H1 (cell line): ENCODE measurements at regions not wholly inside any gene's neighbourhood (a gene's known extent, or its start where the extent isn't known, plus 50 kb on each side); places are given as distances from the start of the nearest gene placed in this dataset.

ENCODE experiments used
- CTCF ChIA-PET: fragments of 300-600 bp; sonication (Branson Sonifier 250); formaldehyde crosslinking; loops from one replicate; lab custom pipeline; 2021; ENCODE audit not compliant: partially characterized antibody; lab: Charles Lee
- POLR2A ChIA-PET: fragments of 300-600 bp; sonication (Branson Sonifier 250); formaldehyde crosslinking; loops from one replicate; lab custom pipeline; 2021; ENCODE audit warnings: inconsistent platforms; ENCODE audit not compliant: partially characterized antibody; lab: Charles Lee
- DNase-seq, 2 experiments: peaks; one replicate each; pipeline versions ENCODE4 v3.0.0 to v3.0.0-alpha.2; 2010 to 2022; ENCODE audit warnings: low spot score in 2 of 2, low read depth in 1 of 2, mixed read lengths in 1 of 2
- FAIRE-seq: peaks from 2 replicates; lab custom pipeline; 2011; peaks lifted over from hg19 to GRCh38; lab: Jason Lieb, UNC
- H2AFZ ChIP-seq: 2 replicates; pipeline ENCODE4 v1.8.1; 2012; ENCODE audit warnings: low read length, inconsistent platforms
- H2AK5ac ChIP-seq: 2 replicates; pipeline ENCODE4 v1.6.1; 2013; ENCODE audit warnings: low read depth, low read length
- H2BK120ac ChIP-seq: replicated peaks from 2 replicates; pipeline ENCODE3; 2013; ENCODE audit warnings: low read depth, low read length, inconsistent platforms
- H2BK12ac ChIP-seq: 2 replicates; pipeline ENCODE4 v1.6.1; 2013; ENCODE audit warnings: low read depth, low read length
- H2BK15ac ChIP-seq: 2 replicates; pipeline ENCODE4 v1.6.1; 2013; ENCODE audit warnings: low read length
- H2BK20ac ChIP-seq: 2 replicates; pipeline ENCODE4 v1.6.1; 2013; ENCODE audit warnings: low read length
- H2BK5ac ChIP-seq: 2 replicates; pipeline ENCODE4 v1.6.1; 2013; ENCODE audit warnings: low read depth, low read length
- H3K14ac ChIP-seq: 2 replicates; pipeline ENCODE4 v1.6.1; 2013; ENCODE audit warnings: inconsistent platforms; ENCODE audit not compliant: insufficient read length
- H3K18ac ChIP-seq: 2 replicates; pipeline ENCODE4 v1.6.1; 2013; ENCODE audit warnings: low read length; ENCODE audit errors: extremely low read depth
- H3K23ac ChIP-seq: 2 replicates; pipeline ENCODE4 v1.6.1; 2013; ENCODE audit warnings: inconsistent platforms; ENCODE audit not compliant: insufficient read length
- H3K23me2 ChIP-seq: 2 replicates; pipeline ENCODE4 v1.6.1; 2013; ENCODE audit warnings: low read depth, low read length
- H3K27ac ChIP-seq: 2 replicates; pipeline ENCODE4 v1.6.1; 2011; ENCODE audit warnings: low read depth, low read length, inconsistent platforms
- H3K27me3 ChIP-seq, 4 experiments: replicated peaks in 1 of 4; 1 replicate in 1 of 4; 2 replicates in 3 of 4; pipeline versions ENCODE4 v1.6.1 to v1.8.1; 2011 to 2013; ENCODE audit warnings: low read length in 3 of 4, mild to moderate bottlenecking in 3 of 4, inconsistent platforms in 2 of 4, mixed read lengths in 2 of 4, moderate library complexity in 1 of 4; ENCODE audit not compliant: control insufficient read depth in 3 of 4, insufficient read depth in 3 of 4; ENCODE audit errors: extremely low read depth in 1 of 4
- H3K36me3 ChIP-seq, 4 experiments: 2 replicates each; pipeline versions ENCODE4 v1.6.1 to v1.8.1; 2011 to 2013; ENCODE audit warnings: mild to moderate bottlenecking in 4 of 4, low read length in 3 of 4, moderate library complexity in 2 of 4, control low read depth in 1 of 4, inconsistent platforms in 1 of 4; ENCODE audit not compliant: insufficient read depth in 4 of 4, control insufficient read depth in 2 of 4
- H3K4ac ChIP-seq: replicated peaks from 2 replicates; pipeline ENCODE3; 2013; ENCODE audit warnings: low read length, low read depth, mixed read lengths, inconsistent platforms; ENCODE audit not compliant: insufficient read length
- H3K4me1 ChIP-seq, 4 experiments: replicated peaks in 1 of 4; 1 replicate in 1 of 4; 2 replicates in 3 of 4; pipeline versions ENCODE4 v1.6.1 to v1.8.1; 2011 to 2013; ENCODE audit warnings: low read length in 3 of 4, inconsistent platforms in 2 of 4, mixed read lengths in 1 of 4; ENCODE audit not compliant: insufficient read depth in 4 of 4, control insufficient read depth in 3 of 4
- H3K4me2 ChIP-seq, 2 experiments: 2 replicates each; pipeline versions ENCODE4 v1.6.1 to v1.8.1; 2011 to 2013; ENCODE audit warnings: low read depth in 2 of 2, low read length in 2 of 2, control low read depth in 1 of 2, inconsistent platforms in 1 of 2, mild to moderate bottlenecking in 1 of 2; ENCODE audit not compliant: insufficient read depth in 1 of 2
- H3K4me3 ChIP-seq, 4 experiments: fragments of 200-600, 300-600 bp in 1 of 4; sonication (generic), shearing (Covaris generic), sonication (Bioruptor Twin) in 1 of 4; 2 replicates each; pipeline versions ENCODE4 v1.5.1 to v1.8.1; 2011 to 2016; ENCODE audit warnings: low read length in 4 of 4, low read depth in 3 of 4, control low read depth in 2 of 4, inconsistent platforms in 2 of 4, mild to moderate bottlenecking in 2 of 4, mixed read lengths in 1 of 4, moderate library complexity in 1 of 4; ENCODE audit not compliant: insufficient read depth in 2 of 4; ENCODE audit errors: extremely low read depth in 1 of 4
- H3K56ac ChIP-seq: replicated peaks from 2 replicates; pipeline ENCODE3; 2013; ENCODE audit warnings: low read depth, mild to moderate bottlenecking, mixed read lengths, low read length, inconsistent platforms; ENCODE audit not compliant: insufficient read length
- H3K79me1 ChIP-seq: 2 replicates; pipeline ENCODE4 v1.6.1; 2013; ENCODE audit warnings: low read depth, low read length, control low read depth
- H3K79me2 ChIP-seq, 2 experiments: 2 replicates each; pipeline versions ENCODE4 v1.6.1 to v1.8.1; 2012 to 2013; ENCODE audit warnings: low read length in 2 of 2, mild to moderate bottlenecking in 2 of 2, inconsistent platforms in 1 of 2; ENCODE audit not compliant: insufficient read depth in 2 of 2, control insufficient read depth in 1 of 2
- H3K9ac ChIP-seq, 4 experiments: replicated peaks in 1 of 4; 1 replicate in 1 of 4; 2 replicates in 3 of 4; pipeline versions ENCODE4 v1.6.1 to v1.8.1; 2011 to 2013; ENCODE audit warnings: low read depth in 3 of 4, low read length in 3 of 4, control low read depth in 2 of 4, mild to moderate bottlenecking in 2 of 4, moderate library complexity in 2 of 4, inconsistent platforms in 1 of 4; ENCODE audit errors: extremely low read depth in 1 of 4
- H3K9me3 ChIP-seq, 2 experiments: 2 replicates each; pipeline versions ENCODE4 v1.6.1 to v1.8.1; 2012 to 2013; ENCODE audit warnings: mild to moderate bottlenecking in 2 of 2, moderate library complexity in 2 of 2, control low read depth in 1 of 2, inconsistent platforms in 1 of 2, low read depth in 1 of 2, low read length in 1 of 2, mixed read lengths in 1 of 2; ENCODE audit not compliant: insufficient read depth in 2 of 2
- H4K20me1 ChIP-seq, 2 experiments: replicated peaks in 1 of 2; 2 replicates each; pipeline versions ENCODE3 to v1.8.1; 2011 to 2013; ENCODE audit warnings: inconsistent platforms in 2 of 2, low read length in 2 of 2, mild to moderate bottlenecking in 1 of 2; ENCODE audit not compliant: insufficient read depth in 2 of 2, control insufficient read depth in 1 of 2
- H4K5ac ChIP-seq: 2 replicates; pipeline ENCODE4 v1.6.1; 2013; ENCODE audit warnings: low read length, low read depth, mixed read lengths, inconsistent platforms; ENCODE audit not compliant: insufficient read length
- H4K8ac ChIP-seq: 2 replicates; pipeline ENCODE4 v1.8.0; 2013; ENCODE audit warnings: mild to moderate bottlenecking, moderate library complexity, low read length, inconsistent platforms; ENCODE audit not compliant: insufficient read depth; ENCODE audit errors: extremely low read depth
- H4K91ac ChIP-seq: replicated peaks from 2 replicates; pipeline ENCODE3; 2013; ENCODE audit warnings: low read length, mixed read lengths, inconsistent platforms; ENCODE audit not compliant: insufficient read length
- CEBPB ChIP-seq: IDR thresholded peaks from 2 replicates; pipeline ENCODE4 v1.6.1; 2012; ENCODE audit warnings: low read depth, low read length
- NANOG ChIP-seq: IDR thresholded peaks from 2 replicates; pipeline ENCODE4 v1.6.1; 2011; ENCODE audit warnings: low read length, low read depth, mild to moderate bottlenecking, inconsistent platforms; ENCODE audit not compliant: insufficient read depth, poor library complexity, severe bottlenecking
- RBBP5 ChIP-seq: IDR thresholded peaks from 2 replicates; pipeline ENCODE4 v1.7.1; 2012; ENCODE audit warnings: low read depth, mild to moderate bottlenecking, inconsistent platforms, low read length, moderate library complexity, borderline replicate concordance
- RXRA ChIP-seq: IDR thresholded peaks from 2 replicates; pipeline ENCODE4 v1.6.1; 2011; ENCODE audit warnings: low read depth, mild to moderate bottlenecking, low read length, moderate library complexity; ENCODE audit not compliant: insufficient read depth
- SRF ChIP-seq: IDR thresholded peaks from 2 replicates; pipeline ENCODE4 v1.6.1; 2011; ENCODE audit warnings: mild to moderate bottlenecking, low read depth, low read length, moderate library complexity
- WGBS, 2 experiments: shearing (Covaris generic) in 1 of 2; methylation state at CpG; one replicate each; pipeline versions ENCODE4 v1.1.6 to v1.1.7; 2013 to 2015; ENCODE audit warnings: low lambda C conversion rate in 2 of 2, mixed read lengths in 2 of 2, inconsistent platforms in 1 of 2, low coverage in 1 of 2, missing lambda C conversion rate in 1 of 2; ENCODE audit not compliant: insufficient replicate concordance in 2 of 2, insufficient coverage in 1 of 2, insufficient read length in 1 of 2; ENCODE audit errors: extremely low coverage in 1 of 2, missing lambda C conversion rate in 1 of 2; 5-methylcytosine and 5-hydroxymethylcytosine counted together

GRCh38 chr14:66085665-66086064 lies 400.5 kb upstream of the CCDC196 start:
- H3K14ac ChIP-seq: no peak overlapping the region
- H4K91ac ChIP-seq: no peak overlapping the region
- no peak overlapping the region for H2AK5ac ChIP-seq
- no peak overlapping the region for H3K18ac ChIP-seq
- H3K4me2 ChIP-seq: no peak overlapping the region
- H3K79me2 ChIP-seq: no peaks in the 10 kb centered on the region
- no peak overlapping the region for H3K23ac ChIP-seq
- H3K27ac ChIP-seq: no peak overlapping the region
- H4K5ac ChIP-seq: no peak overlapping the region
- WGBS, 2 experiments: 92% methylated on average over 8 of the region's 8 CpGs; no CpG with 5 or more reads in 1 of the 2 experiments
- TF ChIP-seq RXRA (no peak), SRF (no peak), NANOG (no peak), CEBPB (0 out of 2 replicates have a peak, but pooled peaks have one; percentile 5), RBBP5 (no peak)
- H3K9ac ChIP-seq: no peak overlapping the region
- no peak overlapping the region for H2BK12ac ChIP-seq
- no peak overlapping the region for H3K4ac ChIP-seq
- H3K4me3 ChIP-seq: no peak overlapping the region
- no peak overlapping the region for H3K56ac ChIP-seq
- DNase-seq (no peak), FAIRE-seq (no peak)
- POLR2A ChIA-PET: no interaction called here
- H3K79me1 ChIP-seq: no peaks in the 10 kb centered on the region
- CTCF ChIA-PET: no interaction called here
- no peaks in the 10 kb centered on the region; the same call in 1 of the 2 replicates for H3K23me2 ChIP-seq
- H2BK120ac ChIP-seq: no peak overlapping the region
- no peak overlapping the region for H2BK15ac ChIP-seq
- H3K27me3 ChIP-seq: no peaks in the 10 kb centered on the region
- no peak overlapping the region for H2BK5ac ChIP-seq
- H2BK20ac ChIP-seq: no peak overlapping the region
- no peaks in the 10 kb centered on the region; a peak in 1 of 8 replicates for H3K36me3 ChIP-seq
- no peaks in the 10 kb centered on the region for H3K4me1 ChIP-seq
- H3K9me3 ChIP-seq: no peaks in the 10 kb centered on the region
- H4K20me1 ChIP-seq: no peaks in the 10 kb centered on the region
- H4K8ac ChIP-seq: no peak overlapping the region
- no peak overlapping the region for H2AFZ ChIP-seq
